Neural cell (in vitro differentiated cells): ENCODE measurements at regions not wholly inside any gene's neighbourhood (a gene's known extent, or its start where the extent isn't known, plus 50 kb on each side); places are given as distances from the start of the nearest gene placed in this dataset.

Source experiments
- H2AFZ ChIP-seq: fragments of 200-600, 300-800 bp; sonication (generic), shearing (Covaris generic); 2 replicates; pipeline ENCODE4 v1.6.0; 2014; ENCODE audit warnings: low read depth, mild to moderate bottlenecking, antibody characterized with exemption, low read length, moderate library complexity
- H3F3A ChIP-seq: fragments of 200-600 bp; shearing (Covaris generic); 2 replicates; pipeline ENCODE4 v1.6.1; 2016; ENCODE audit warnings: mild to moderate bottlenecking, moderate library complexity, mixed read lengths, antibody characterized with exemption, low read length; ENCODE audit not compliant: insufficient read depth, poor library complexity, severe bottlenecking
- H3K27ac ChIP-seq: fragments of 200-600, 300-800 bp; sonication (generic), shearing (Covaris generic); 2 replicates; pipeline ENCODE4 v1.5.1; 2014; ENCODE audit warnings: mild to moderate bottlenecking, low read length, moderate library complexity
- H3K27me3 ChIP-seq: fragments of 300-800, 200-600 bp; sonication (generic), shearing (Covaris generic); 2 replicates; pipeline ENCODE4 v1.6.0; 2014; ENCODE audit warnings: mild to moderate bottlenecking, low read depth, low read length, moderate library complexity; ENCODE audit not compliant: insufficient read depth
- H3K36me3 ChIP-seq: fragments of 300-800, 200-600 bp; sonication (generic), shearing (Covaris generic); 2 replicates; pipeline ENCODE4 v1.5.1; 2014; ENCODE audit warnings: mild to moderate bottlenecking, antibody characterized with exemption, low read length, moderate library complexity; ENCODE audit not compliant: insufficient read depth
- H3K4me2 ChIP-seq: fragments of 300-800, 200-600 bp; sonication (generic), shearing (Covaris generic); 2 replicates; pipeline ENCODE4 v1.6.0; 2014; ENCODE audit warnings: mild to moderate bottlenecking, low read length
- H3K4me3 ChIP-seq: fragments of 300-800, 200-600 bp; sonication (generic), shearing (Covaris generic); 2 replicates; pipeline ENCODE4 v1.5.1; 2014; ENCODE audit warnings: mild to moderate bottlenecking, low read length, moderate library complexity
- H3K79me2 ChIP-seq: fragments of 200-600 bp; shearing (Covaris generic); replicated peaks from 2 replicates; pipeline ENCODE4 v1.6.0; 2014; ENCODE audit warnings: mild to moderate bottlenecking, low read length, moderate library complexity; ENCODE audit not compliant: insufficient read depth
- H3K9ac ChIP-seq: fragments of 300-800, 200-600 bp; sonication (generic), shearing (Covaris generic); 2 replicates; pipeline ENCODE4 v1.6.1; 2016; ENCODE audit warnings: mild to moderate bottlenecking, low read length, mixed read lengths
- H3K9me2 ChIP-seq: fragments of 200-600 bp; shearing (Covaris generic); 2 replicates; pipeline ENCODE4 v1.6.1; 2016; ENCODE audit warnings: mild to moderate bottlenecking, low read length, mixed read lengths; ENCODE audit not compliant: insufficient read depth
- H3K9me3 ChIP-seq: fragments of 200-600, 300-800 bp; sonication (generic), shearing (Covaris generic); 2 replicates; pipeline ENCODE4 v1.6.1; 2016; ENCODE audit warnings: mild to moderate bottlenecking, mixed run types, low read length, moderate library complexity, mixed read lengths
- H4K20me1 ChIP-seq: fragments of 200-600 bp; shearing (Covaris generic); 2 replicates; pipeline ENCODE4 v1.6.1; 2016; ENCODE audit warnings: mild to moderate bottlenecking, mixed run types; ENCODE audit not compliant: insufficient read depth
- EP300 ChIP-seq: fragments of 450-650 bp; conservative IDR thresholded peaks from 2 replicates; pipeline ENCODE4 v1.6.1; 2014; ENCODE audit warnings: antibody characterized with exemption, mild to moderate bottlenecking, moderate library complexity; ENCODE audit not compliant: poor library complexity, severe bottlenecking
- EZH2 ChIP-seq: fragments of 200-600, 300-800 bp; shearing (Covaris generic), sonication (generic); IDR thresholded peaks from 2 replicates; pipeline ENCODE4 v1.6.1; 2014; ENCODE audit warnings: antibody characterized with exemption, low read length, borderline replicate concordance, mild to moderate bottlenecking; ENCODE audit not compliant: insufficient read depth, poor library complexity, severe bottlenecking
- MXI1 ChIP-seq: fragments of 450-650 bp; conservative IDR thresholded peaks from 2 replicates; pipeline ENCODE4 v1.6.1; 2014; ENCODE audit warnings: antibody characterized with exemption, mild to moderate bottlenecking; ENCODE audit not compliant: poor library complexity, severe bottlenecking
- POLR2AphosphoS5 ChIP-seq: IDR thresholded peaks from 2 replicates; pipeline ENCODE4 v1.6.1; 2012
- RAD21 ChIP-seq: fragments of 450-650 bp; conservative IDR thresholded peaks from 2 replicates; pipeline ENCODE4 v1.6.1; 2014; ENCODE audit warnings: antibody characterized with exemption, mild to moderate bottlenecking, moderate library complexity
- SMC3 ChIP-seq: fragments of 450-650 bp; conservative IDR thresholded peaks from 2 replicates; pipeline ENCODE4 v1.6.1; 2014; ENCODE audit warnings: antibody characterized with exemption, mild to moderate bottlenecking, moderate library complexity; ENCODE audit not compliant: poor library complexity
- TAF1 ChIP-seq: IDR thresholded peaks from 2 replicates; pipeline ENCODE4 v1.6.1; 2012; ENCODE audit warnings: low read depth
- TF ChIP-seq, protein P1 (sequence below): fragments of 450-650 bp; IDR thresholded peaks from 2 replicates; pipeline ENCODE4 v1.5.1; 2014; ENCODE audit warnings: antibody characterized with exemption, mild to moderate bottlenecking, moderate library complexity; ENCODE audit not compliant: poor library complexity, severe bottlenecking
- TF ChIP-seq, protein P2 (sequence below): IDR thresholded peaks from 2 replicates; pipeline ENCODE4 v1.6.1; 2012; ENCODE audit warnings: borderline replicate concordance

DNA sequence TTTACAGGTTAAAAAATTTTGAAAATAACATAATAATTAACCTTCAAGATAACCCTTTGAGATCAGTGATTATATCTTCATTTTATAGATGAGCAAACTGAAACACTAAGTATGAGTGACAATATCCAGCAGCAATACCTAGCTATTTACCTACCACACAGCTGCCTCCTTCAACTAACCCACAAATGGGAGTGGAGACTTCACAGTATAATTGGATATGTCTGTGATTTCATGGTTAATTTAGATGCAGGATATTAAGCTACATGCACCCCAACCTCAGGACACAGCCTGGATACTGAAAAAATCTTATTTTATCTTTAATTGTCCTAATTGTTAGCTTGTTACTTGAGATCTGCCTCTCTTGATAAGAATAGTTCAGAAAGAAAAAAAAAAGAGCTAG lies 297.2 kb upstream of the ANO5 start:
- no peak for TF ChIP-seq EZH2
- no peak for TF ChIP-seq EP300
- no peak for TF ChIP-seq POLR2AphosphoS5
- Histone ChIP-seq H3K36me3 (no peaks in the 10 kb centered on the region), H3K27me3 (no peaks in the 10 kb centered on the region), H3K9me2 (no peaks in the 10 kb centered on the region), H3F3A (no peaks in the 10 kb centered on the region), H3K4me2 (no peak overlapping the region), H2AFZ (no peak overlapping the region), H3K9me3 (no peaks in the 10 kb centered on the region), H4K20me1 (no peaks in the 10 kb centered on the region), H3K79me2 (no peaks in the 10 kb centered on the region), H3K4me3 (no peak overlapping the region), H3K9ac (no peak overlapping the region), H3K27ac (no peak overlapping the region)

DNA sequence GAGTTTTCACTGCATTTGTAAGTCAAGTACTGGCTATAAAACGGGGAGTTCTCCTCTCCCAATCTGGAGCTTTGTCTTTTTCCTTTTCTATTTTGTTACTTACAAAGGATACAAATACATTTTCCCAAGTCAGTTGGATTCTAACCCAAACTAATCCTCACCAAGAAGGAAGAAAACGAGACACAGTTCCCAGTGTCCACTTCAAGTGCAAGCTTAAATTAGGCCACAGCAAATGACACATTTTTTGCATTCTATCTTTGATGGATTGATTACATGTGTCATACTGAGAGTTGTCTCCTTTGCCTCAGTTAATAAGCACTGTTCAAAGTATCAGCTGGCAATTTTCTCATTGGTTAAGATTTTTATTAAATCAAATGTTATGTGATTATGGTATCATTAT lies 296.7 kb upstream of the ANO5 start:
- H3K9me2 ChIP-seq, result no peaks in the 10 kb centered on the region
- no peak overlapping the region for H2AFZ ChIP-seq
- TF ChIP-seq POLR2AphosphoS5 (no peak), EP300 (no peak), RAD21 (no peak), SMC3 (no peak), EZH2 (no peak), MXI1 (no peak), TAF1 (no peak)
- TF ChIP-seq, protein P1, sequence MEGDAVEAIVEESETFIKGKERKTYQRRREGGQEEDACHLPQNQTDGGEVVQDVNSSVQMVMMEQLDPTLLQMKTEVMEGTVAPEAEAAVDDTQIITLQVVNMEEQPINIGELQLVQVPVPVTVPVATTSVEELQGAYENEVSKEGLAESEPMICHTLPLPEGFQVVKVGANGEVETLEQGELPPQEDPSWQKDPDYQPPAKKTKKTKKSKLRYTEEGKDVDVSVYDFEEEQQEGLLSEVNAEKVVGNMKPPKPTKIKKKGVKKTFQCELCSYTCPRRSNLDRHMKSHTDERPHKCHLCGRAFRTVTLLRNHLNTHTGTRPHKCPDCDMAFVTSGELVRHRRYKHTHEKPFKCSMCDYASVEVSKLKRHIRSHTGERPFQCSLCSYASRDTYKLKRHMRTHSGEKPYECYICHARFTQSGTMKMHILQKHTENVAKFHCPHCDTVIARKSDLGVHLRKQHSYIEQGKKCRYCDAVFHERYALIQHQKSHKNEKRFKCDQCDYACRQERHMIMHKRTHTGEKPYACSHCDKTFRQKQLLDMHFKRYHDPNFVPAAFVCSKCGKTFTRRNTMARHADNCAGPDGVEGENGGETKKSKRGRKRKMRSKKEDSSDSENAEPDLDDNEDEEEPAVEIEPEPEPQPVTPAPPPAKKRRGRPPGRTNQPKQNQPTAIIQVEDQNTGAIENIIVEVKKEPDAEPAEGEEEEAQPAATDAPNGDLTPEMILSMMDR, result no peak
- TF ChIP-seq, protein P2, sequence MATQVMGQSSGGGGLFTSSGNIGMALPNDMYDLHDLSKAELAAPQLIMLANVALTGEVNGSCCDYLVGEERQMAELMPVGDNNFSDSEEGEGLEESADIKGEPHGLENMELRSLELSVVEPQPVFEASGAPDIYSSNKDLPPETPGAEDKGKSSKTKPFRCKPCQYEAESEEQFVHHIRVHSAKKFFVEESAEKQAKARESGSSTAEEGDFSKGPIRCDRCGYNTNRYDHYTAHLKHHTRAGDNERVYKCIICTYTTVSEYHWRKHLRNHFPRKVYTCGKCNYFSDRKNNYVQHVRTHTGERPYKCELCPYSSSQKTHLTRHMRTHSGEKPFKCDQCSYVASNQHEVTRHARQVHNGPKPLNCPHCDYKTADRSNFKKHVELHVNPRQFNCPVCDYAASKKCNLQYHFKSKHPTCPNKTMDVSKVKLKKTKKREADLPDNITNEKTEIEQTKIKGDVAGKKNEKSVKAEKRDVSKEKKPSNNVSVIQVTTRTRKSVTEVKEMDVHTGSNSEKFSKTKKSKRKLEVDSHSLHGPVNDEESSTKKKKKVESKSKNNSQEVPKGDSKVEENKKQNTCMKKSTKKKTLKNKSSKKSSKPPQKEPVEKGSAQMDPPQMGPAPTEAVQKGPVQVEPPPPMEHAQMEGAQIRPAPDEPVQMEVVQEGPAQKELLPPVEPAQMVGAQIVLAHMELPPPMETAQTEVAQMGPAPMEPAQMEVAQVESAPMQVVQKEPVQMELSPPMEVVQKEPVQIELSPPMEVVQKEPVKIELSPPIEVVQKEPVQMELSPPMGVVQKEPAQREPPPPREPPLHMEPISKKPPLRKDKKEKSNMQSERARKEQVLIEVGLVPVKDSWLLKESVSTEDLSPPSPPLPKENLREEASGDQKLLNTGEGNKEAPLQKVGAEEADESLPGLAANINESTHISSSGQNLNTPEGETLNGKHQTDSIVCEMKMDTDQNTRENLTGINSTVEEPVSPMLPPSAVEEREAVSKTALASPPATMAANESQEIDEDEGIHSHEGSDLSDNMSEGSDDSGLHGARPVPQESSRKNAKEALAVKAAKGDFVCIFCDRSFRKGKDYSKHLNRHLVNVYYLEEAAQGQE, result no peak
- no peaks in the 10 kb centered on the region for H3K27me3 ChIP-seq
- H4K20me1 ChIP-seq, result no peaks in the 10 kb centered on the region
- H3K4me2 ChIP-seq, result no peak overlapping the region
- H3K9me3 ChIP-seq, result no peaks in the 10 kb centered on the region
- H3K9ac ChIP-seq, result no peak overlapping the region
- H3K4me3 ChIP-seq, result no peak overlapping the region
- H3K27ac ChIP-seq, result no peak overlapping the region
- no peaks in the 10 kb centered on the region for H3F3A ChIP-seq
- H3K79me2 ChIP-seq, result no peaks in the 10 kb centered on the region
- H3K36me3 ChIP-seq, result no peaks in the 10 kb centered on the region
